ENCODE measurements at regions not wholly inside any gene's neighbourhood (a gene's known extent, or its start where the extent isn't known, plus 50 kb on each side); places are given as distances from the start of the nearest gene placed in this dataset.

DNA sequence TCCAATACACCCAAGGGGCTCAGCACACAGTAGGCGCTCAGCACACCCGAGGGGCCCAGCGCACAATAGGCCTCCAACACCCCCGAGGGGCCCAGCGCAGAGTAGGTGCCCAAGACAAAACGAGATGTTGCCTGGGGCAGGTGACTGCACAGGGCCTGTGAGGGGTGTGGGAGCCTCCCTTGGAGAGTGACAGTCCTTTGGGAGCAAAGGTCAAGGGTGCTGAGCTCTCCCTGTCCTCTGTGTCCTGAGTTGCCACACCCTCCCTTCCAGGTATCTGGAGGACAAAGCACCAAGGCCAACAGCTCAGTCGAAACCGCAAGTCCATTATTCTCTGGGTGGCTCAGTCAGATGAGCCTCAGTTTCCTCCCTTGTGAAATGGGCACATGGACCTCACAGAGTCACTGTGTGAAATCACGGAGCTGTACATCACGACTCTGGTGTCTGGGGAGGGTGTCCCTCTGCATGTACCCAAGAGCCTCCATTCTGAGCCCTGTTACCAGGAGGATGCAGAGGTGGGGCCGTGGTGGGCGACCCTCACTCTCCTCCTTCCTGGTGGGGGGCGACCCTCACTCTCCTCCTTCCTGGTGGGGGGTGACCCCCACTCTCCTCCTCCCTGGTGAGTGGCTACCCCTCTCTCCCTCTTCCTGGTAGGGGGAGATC, 81.3 kb downstream of the FOXL3 start:
- DNase-seq (ENCODE audit: low read depth): no peak

DNA sequence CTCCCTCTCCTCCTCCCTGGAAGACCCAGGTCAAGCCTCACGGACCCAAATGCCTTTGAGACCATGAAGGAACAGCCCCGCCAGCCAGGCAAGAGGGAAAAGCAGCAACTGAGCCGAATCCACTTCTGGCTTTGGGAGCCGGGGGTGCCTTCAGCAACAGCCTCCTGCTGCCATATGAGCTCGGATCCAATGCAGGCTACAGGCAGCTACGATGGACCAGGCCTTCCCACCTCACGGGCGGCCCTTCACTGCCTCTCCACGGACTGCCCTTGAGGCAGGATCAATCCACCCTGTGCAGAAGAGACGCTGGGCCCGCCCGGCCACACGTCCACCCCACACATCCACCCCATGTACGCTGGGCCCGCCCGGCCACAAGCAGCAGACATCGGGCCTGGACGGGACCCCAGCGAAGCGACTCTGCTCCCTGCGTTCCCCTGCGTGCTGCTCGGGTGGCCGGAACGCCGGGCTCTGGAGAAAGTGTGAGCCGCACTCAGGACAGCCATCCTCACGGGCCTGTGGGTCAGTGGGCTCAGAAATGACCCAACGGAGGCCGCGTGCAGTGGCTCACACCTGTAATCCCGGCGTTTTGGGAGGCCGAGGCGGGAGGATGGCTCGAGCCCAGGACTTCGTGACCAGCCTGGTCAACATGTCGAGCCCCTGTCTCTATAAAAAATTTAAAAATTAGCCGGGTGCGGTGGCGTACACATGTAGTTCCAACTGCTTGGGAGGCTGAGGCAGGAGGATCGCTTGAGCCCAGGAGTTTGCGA, 82.0 kb downstream of the FOXL3 start:
- no peak for DNase-seq (ENCODE audit: low read depth)

DNA sequence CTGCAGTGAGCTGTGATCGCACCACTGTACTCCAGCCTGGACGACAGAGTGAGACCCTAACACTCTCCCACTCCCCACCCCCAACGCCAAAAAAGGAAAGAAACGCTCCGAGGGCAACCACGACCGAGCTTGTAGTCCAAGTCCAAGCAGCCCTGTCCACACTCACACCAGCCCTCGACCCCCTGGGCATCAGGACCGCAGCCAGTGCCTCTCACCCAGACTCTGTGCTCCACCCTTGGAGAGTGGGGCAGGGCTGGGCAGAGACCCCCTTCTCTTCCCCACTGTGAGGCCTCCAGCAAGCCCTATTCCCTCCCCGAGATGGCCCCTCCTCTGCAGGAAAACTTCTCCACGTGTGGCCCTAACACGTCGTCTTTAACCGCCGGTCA, 82.6 kb downstream of the FOXL3 start:
- DNase-seq (ENCODE audit: low read depth): no peak

DNA sequence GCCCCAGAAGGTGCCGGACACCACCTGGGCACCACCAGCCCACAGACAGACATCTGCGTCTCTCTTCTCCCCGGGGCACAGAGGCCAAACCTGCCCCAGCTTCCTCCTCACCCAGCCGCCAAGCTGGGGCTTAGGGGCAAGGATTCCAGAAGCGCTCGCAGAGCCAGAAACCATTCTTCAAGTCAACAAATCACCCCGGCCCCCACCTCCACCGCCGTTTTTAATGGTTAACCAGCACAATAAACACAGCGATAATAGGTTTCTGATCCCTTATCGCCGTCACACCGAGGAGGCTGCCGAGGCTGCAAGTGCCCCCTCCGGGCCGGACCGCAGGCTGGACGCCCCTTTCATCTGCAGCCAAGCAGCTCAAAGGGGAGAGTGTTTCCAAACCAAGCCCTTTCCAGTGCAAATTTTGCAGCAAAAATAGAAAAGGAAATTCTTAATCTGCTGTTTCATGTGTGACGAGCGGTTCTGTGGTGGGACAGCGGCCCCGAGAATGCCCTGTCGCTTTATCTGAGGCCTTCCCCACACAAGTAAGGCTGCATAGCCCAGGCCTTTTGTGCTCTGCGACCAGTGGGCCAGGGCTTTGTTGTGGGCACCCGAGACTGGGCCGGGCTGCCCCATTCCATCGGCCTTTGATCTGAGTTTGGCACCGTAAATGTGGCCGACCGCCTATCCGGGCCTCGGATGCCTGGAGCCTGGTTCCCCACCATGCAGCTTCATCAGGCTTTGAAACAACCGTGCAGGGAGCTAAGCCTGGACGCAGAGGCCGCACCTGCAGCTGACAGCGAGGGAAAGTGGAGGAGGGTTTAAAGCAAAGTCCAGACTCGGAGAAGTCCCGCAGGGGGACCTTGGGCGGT, 83.2 kb downstream of the FOXL3 start:
- DNase-seq (ENCODE audit: low read depth): no peak

DNA sequence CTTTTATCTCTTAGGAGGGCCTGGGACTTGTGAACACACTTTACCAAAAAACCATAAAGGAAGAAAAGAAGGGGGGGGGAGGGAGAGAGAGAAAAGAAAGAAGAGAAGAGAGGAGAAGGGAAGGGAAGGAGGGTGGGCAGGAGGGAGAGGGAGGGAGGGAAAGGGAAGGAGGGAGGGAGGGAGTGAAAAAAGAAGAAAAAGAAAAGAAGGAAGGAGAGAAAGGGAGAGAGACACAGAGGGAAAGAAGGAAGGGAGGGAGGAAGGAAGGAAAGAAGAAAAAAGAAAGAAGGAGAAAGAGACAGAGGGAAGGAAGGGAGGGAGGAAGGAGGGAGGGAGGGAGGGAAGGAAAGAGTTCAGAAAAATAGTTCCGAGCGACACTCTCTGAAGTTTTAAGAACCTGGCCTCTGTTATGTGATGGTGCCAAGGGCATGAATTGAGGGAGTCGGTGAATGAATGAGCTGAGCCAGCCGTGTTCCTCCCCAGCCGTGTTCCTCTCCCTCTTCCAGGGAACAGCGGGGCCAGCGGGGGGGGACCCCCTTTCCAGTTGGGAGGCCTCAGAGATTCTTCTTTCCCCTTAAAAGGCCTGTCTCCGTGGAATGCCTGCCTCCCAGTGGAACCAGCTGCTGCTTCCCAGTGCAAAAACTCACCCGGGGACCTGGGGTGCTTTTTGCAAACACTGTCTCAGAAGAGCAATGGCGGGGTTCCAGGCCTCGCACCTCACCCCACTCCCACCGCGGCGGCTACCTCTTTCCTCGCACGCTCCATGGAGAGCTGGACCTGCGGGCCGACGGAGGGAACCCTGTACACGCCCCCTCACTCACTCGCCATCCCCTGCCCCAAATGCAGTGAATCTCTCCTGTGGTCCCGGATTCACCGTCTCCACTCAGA, 84.1 kb downstream of the FOXL3 start:
- no peak for DNase-seq (ENCODE audit: low read depth)

DNA sequence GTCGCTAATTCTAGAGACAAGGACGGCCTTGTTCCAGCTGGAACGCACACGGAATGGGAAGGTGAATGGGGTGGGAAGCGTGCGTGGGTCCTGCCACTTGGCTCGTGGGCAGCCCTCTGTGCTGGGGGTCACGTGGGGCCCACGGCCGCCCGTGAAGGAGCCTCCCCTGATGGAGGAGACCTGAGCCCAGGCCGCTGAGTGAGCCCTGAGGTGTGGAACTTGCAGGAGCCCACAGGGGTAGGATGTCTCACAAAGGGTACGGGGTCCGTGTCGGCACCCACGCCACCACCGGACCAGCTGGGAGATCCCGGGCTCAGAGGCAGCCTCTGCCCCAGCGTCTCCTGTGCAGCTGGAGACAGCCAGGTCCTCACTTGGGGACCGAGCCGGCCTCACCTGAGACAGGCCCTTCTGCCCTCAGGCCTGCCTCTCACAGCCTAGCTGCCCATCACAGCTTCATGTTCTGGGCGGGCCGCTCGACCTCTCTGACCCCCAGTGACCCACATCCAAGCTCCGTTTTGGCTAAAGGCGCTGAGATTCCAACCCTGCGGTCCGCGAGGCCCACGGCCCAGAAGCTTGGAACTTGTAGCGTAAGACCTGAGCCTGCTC, 84.8 kb downstream of the FOXL3 start:
- no peak for DNase-seq (ENCODE audit: low read depth)

DNA sequence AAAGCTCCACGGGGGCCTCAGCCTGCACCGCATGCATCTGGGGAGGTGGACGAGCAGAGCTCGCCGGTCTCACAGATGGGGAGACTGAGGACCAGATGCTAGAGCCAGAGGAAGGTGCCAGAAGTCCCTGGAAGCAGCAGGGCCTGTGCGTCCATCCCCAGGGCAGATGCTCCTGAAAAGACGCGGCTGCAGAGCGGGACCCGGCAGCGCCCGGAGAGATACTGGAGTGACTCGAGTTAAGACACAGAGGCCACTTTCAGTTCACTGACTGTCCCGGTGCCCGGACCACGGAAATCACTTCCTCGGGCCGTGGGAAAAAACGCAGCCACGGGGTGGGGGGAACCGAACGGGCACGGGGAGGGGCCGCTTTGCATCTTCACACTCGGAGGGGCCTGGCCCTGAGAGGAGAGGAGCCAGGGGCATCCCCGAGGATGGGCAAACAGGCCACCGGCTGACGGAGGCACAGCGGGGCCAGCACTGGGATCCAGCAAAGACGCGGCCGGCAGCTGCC, 85.4 kb downstream of the FOXL3 start:
- DNase-seq (ENCODE audit: low read depth): no peak

DNA sequence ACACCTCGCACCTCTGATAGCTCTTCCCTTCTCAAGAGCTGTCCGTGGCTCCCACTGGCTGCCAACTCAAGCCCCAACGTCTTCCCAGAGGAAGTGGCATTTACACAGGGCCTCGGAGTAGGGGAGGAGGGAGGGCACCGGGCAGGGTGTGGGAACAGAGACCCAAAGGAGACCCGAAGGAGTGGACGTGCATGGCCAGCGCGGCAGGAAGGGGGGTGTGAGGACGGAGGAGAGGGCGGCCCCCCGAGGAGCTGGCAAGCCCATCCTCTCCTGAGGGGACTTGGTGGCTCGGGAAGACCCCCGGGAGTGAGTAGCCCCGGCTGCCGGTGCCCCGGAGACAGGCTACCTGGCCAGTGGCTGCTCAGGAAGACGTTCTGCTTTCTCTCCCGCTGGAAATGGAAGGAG, 85.9 kb downstream of the FOXL3 start:
- DNase-seq (ENCODE audit: low read depth): no peak

DNA sequence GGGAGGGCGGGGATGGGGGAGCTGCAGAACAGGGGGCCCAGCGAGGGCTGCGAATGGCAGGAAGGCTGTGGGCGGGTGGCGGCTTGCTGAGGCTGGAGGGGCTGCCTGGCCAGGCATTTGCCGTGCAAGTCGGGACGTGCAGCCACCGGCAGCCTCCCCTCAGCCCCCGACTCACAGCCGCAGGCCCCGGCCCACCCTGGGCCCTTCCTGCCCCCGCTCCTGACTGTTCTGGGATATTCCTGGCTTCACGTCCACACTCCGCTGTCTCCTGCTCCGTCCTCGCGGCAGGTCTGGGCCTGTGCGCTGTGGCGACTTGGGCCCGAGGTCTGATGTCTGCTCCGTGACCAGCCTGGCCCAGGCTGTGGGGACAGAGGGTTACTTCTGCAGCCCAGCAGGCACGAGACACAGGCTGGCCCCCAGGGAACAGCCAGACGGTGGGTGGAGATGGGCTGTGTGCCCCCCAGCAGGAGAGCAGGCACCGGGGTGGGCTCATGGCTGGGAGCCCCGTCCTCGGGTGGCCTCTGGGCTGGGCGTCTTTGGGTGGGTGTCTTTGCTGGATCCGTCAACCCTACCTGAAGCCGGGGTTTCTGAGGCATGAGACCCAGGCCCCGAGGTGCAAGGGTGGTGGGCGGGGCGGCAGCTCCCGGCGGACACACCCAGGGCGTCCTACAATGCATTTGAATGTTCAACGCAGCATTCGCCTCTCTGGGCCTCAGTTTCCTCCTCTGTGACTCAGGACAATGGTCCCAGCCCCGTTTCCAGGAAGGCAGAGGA, 86.5 kb downstream of the FOXL3 start:
- no peak for DNase-seq (ENCODE audit: low read depth)

DNA sequence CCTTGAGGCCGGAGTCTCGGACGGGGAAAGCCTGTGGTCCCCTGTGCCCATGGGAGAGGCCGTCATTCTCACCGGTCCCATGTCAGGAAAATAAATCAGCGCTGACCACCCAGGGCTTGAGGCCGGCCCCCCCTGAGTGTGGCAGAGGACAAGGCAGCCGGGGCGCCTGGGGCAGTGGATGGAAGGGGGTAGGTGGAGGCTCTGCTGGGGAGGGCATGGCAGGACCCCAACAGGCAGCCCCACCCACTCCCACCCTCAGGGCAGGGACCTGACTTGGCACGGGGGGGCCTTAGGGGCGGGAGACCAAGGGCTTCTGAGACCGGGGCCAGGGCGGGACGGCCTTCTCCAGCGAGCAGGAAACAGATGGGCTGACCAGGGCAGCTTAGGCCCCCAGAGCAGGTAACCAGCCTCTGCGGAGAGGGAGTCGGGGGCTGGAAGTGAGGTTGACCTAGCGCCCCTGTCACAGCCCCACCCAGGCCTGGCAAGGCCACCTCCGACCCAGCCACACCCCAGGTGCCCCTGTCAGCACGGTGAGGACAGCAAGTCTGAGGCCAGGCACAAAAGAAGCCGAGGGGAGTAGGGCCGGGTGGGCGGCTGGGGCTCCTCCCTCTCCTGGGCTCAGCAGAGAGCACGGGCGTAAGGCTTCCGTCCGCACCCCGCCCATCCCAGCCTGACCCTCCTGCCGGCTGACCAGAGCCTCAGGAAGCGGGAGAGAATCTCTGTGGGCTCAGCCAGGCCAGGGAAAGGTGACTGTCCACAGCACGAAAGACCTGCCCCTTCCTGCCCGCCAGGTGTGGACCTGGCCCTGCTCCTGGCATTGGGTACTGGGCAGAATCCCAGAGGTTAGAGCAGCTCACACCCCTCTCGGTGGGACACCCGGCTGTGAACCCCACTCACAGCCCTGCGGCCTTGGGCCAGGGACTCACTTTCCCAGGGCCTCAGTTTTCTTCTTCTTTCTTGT, 87.4 kb downstream of the FOXL3 start:
- DNase-seq (ENCODE audit: low read depth): no peak

DNA sequence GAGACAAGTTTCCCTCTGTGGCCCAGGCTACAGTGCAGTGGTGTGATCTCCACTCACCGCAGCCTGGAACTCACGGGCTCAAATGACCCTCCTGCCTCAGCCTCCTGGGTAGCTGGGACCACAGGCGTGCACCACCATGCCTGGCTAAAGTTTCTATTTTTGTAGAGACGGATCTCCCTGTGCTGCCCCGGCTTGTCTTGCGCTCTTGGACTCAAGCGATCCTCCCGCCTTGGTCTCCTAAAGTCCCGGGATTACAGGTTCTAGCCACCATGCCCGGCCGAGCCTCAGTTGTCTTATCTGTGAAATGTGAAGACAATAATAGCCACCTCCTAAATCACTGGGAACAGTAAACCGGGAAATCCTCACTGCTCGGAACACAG, 88.1 kb downstream of the FOXL3 start:
- DNase-seq (ENCODE audit: low read depth): no peak

DNA sequence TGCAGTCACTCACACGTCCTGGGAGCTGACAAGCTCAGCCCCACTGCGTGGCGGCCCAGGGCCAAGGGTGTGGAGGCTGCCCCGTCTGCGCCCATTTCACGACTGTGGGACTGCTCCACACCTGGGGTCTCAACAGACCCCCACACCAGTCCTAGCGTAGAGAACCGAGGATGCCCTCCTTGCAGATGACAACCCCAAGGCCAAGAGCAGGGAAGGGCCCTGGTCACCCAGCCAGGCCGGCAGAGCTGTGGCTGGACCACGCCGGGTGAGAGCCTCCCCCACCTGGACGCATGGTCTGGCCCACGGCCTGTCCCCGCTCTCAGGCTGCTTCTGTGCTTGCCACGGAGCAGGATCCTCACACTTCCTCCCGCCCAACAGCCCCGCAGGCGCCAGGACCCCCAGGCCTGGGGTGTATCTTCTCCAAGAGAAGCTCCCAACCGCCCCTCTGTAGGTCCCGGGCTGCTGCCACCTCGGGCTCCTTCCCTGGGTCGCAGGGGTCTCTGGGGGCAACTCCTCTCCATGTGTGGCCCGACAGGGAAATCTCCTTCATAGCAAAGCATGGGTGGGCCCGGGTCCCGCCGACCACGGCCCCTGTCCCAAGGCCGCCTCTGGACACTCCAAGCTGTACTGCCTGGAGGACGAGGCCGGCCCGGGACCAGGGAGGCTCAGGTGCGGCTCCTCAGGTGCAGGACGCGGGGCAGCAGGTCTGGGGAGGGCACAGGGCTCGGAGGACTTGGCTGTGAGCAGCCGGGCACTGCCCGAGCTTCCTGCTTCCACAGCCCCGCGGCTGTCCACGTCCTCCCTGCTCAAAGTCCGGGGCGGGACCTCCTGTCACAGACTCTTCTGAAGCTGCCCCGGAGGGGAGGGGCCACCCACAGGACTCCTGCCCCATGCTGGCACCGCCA, 88.8 kb downstream of the FOXL3 start:
- no peak for DNase-seq (ENCODE audit: low read depth)

DNA sequence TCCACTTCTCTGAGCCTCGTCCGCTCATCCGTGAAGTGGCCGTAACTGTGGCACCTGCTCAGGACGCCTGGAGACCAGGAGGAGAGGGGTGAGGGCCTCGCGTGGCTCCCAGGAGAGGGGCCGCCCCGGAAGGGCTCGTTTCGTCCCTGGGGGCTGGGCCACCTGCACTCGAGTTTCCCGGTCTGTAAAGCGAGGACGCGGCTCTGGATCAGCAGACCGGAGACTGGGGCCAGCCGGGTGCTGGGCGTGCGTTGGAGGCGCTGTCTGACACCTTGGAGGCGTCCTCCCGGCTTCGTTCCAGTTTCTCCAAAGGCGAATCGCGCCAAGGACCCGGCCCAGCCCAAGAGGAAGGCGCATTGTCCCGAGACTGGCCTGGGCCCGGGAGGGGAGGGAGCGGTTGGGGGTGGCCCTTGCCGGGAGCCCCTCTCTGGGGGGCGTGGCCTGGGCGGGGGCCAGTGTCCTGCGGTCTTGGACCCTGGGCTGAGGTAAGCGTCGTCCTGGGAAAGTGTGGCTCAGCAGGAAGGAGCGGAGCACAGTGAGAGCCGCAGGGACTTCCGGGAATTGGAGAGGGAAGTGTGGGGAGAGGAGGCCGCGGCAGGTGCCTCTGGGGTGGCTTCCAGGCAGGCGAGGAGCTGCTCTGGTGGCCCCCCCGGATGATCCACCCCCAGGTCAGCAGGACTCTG, 89.6 kb downstream of the FOXL3 start:
- no peak for DNase-seq (ENCODE audit: low read depth)

DNA sequence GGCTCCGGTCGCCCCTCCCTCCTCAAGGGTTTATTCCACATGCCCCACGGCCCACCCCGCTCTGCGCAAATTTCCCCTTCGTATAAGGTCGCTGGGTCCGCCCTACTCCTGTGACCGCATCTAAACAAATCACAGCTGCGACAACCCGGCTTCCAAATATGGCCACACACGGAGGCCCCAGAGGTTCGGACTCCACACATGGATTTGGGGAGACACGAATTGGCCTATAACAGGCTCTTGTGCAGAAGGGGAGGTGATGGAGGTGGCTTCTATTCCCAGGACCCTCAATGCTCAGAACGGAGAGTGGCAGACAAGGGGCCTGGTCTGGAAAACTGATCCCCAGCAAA, 90.1 kb downstream of the FOXL3 start:
- DNase-seq (ENCODE audit: low read depth): no peak

DNA sequence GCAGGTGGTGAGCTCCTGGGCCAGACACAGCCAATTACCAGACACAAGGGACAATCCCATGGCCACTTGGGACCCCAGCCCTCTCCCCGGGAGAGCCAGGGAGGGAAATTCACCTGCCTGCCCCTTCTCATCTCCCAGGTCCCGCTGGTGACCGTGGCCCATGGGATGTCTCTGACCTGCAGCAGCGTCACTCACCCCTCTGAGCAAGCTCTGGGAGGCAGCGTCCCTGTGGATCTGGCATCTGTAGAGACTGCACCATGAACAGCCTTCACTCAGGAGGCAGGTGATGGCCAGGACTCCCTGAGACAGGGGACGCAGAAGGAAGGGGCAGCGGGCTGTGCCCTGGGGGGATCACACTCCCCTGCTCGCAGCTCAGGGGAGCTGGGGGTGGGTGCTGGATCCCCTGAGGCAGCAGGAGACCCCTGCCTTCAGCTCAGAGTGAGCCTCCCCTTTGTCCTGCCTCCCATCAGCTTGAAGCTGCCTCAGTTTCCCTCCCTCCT, 90.8 kb downstream of the FOXL3 start:
- DNase-seq (ENCODE audit: low read depth): no peak

DNA sequence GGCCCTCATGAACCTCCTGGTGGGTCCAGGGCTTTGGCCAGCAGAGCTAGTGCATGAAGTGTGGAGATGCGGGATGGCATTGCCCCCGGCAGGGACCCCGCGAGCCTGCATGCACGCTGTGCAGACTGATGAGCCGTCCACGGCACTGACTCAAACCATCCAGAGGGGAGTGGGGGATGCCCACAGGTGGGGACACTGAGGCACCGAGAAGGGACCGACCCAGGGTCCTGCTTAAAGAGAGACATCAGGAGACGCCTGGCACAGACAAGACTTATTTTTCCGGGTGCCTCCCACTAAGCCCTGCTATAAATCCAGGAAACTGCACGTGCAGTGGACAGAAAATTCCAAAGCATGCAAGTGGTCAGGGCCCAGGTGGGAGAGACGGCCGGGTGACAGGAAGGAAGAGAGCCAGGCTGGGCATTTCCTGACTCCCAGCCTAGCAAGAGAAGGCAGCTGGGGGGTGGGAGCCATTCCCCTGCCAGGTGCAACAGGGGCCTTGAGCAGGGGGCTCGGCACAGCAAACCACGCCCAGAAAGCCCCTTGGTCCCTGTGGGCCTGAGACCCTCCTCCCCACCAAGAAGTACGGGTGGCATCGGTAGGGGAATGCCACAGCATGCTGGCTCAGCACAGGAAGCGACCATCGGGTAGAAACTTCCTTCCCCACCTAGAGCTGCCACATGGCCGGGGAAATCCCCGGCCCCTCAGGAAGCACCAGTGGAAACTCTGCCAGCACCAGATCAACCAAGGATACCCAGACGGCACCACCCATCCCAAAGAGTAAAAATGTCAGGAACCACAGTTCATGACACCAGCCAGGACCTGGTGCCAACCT, 91.5 kb downstream of the FOXL3 start:
- no peak for DNase-seq (ENCODE audit: low read depth)

DNA sequence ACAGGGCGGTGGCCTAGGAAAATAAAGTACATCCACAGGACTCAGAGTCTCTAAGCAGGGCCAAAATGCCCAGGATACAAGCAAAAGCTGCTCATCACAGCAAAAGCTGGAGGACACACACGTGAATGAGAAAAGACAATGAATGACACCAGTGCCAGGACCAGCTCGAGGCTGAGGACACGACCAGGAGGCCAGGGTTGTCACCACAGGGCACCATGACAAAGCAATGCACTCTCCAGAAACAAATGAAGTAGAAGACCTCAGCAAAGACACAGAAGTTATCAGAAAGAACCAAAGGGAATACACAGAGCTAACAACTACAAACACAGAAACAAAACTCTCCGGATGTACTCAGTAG, 92.1 kb downstream of the FOXL3 start:
- no peak for DNase-seq (ENCODE audit: low read depth)
